G401.6 (cell line): ENCODE measurements at regions not wholly inside any gene's neighbourhood (a gene's known extent, or its start where the extent isn't known, plus 50 kb on each side); places are given as distances from the start of the nearest gene placed in this dataset.

Source experiments
- FAIRE-seq: peaks from 2 replicates; lab custom pipeline; 2012; peaks lifted over from hg19 to GRCh38; lab: Jason Lieb, UNC

DNA sequence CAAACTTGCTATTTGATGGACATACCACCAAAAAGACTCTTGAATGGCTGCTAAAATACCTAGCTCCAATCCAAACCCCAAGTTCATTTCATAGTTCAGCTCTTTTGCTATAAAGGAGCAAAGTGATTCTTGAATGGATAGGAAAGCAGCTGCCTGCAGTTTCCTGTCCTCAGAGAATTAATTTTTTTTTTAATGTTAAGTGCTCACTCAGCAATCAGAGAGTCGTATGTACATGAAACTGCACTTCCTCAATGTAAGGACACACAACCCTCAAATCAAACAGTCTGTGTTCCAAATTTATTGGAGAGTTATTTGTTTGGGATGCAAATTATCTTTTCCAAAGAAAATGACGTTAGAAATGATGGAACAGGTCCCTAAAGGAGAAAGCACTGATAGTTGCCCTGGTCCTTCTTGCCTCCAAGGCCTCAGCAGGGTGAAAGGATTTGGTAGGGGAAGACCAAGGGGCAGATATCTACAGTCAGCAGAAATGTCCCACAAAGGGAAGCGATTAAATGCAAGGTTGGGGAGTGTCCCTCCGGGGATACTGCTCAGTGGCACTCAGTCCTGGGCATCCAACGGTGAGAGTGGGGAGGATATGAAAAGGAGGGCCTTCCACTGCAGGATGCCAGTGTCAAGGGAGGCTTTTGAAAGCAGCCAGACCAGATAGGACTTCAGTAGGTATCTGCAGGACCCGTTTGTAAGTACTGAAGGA lies 67.2 kb upstream of the RASGEF1B start:
- no peak for FAIRE-seq

DNA sequence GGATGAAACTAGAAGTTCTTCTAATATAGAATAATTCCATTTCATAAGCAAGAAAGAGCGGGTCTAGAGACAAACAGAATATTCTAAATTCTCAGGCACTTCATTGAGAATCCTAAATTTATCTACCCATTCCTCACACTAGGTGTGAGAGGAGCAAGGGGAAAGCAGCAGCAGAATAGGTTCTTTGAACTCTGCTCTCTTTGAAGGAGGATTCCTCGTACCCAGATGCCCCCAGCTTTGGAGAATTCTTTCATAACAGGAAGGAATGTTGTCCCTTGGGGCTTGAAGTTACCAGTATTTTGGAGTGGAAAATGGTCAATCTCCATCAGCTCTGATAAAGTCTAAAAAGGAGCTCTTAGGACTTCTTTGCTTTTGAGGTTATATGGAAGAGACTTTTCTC lies 59.7 kb upstream of the RASGEF1B start:
- no peak for FAIRE-seq

DNA sequence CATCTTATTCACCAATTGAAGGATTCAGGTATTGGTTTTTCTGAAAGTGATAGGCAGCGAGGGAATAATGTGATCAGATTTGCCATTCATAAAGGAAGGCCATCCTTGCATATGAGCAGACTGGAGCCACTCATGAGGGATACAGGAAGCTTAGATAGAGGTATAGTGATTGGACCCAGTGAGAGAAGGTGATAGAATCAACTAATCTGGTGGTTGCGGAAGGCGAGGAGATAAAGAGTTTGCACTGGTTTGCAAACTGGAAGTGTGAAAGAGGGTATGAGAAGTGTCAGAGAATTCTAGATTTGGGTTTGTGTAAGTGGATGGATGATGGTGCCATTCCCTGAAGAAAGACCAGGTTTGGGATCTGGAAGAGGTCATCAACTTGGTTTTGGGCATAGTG lies 57.3 kb upstream of the RASGEF1B start:
- no peak for FAIRE-seq

DNA sequence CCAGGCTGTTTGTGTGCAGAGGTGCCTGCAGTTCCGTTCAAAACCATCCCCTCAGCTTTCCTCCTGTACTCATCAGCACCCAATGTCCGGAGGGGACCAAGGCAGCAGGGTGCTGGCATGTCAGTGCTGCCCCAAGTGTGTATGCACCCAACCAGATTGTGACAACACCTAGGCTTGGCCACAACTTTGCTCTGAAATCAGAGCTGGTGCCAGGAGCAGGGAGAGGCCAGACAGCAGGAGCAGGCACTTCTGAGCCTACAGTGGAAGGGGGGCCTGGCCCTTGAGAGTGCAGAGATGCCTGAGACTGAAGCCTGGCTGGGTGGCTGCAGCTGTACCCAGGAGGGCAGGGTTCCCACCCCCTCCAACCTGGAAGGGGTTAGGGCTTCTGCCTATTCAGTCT lies 56.5 kb upstream of the RASGEF1B start:
- FAIRE-seq, result no peak

DNA sequence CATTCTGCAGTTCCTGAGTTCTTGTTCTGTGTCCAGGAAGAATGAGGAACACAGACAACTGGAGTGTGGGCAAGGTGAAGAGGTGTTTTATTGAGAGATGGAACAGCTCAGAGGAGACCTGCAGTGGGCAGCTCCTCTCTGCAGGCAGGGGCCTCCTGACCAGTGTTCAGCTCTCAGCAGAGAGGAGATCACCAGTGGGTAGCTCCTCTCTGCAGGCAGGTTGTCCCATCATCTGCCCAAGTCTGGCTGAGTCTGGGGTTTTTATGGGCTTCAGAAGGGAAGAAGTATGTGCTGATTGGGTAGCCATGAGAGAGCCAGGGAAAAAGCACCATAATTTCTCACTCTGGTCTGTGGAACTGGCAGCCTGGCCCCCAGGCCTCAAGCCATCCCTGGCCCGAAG lies 56.0 kb upstream of the RASGEF1B start:
- no peak for FAIRE-seq

DNA sequence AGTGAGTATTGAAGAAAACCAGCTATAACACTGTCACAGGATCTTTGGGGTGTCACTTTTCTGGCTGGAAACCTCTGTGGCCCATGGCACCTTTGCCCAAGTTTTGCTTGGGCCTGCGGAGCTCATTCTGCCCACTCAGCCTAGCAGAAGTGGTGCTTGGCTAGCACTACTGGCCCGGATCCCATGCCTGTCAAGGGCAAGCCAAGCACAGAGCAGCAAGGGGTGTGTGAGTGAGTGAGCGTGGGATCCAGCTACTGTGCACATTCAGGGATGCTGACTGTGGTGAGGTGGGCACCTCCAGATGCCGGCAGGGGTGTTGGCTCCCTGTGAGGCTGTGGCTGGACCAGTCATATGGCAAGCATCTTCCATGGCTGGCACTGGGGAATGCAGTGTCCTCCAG lies 55.4 kb upstream of the RASGEF1B start:
- FAIRE-seq, result no peak

DNA sequence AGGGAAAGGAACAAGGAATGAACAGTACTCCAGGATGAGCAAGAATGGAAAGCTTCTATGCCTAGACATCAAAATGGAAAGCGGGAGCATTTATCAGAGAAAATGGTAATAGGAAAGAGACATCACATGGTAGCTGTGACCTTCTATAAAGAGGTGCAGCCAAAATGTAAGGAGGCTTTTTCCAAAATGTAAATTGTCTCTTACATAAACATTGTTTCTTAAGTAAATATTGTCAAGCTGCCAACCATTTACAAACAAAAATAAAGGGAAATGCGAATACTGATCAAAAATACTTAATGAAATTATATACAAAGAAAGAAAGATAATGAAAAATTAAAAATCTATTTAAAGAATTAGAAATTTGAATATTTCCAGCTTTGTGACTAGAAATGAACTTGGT lies 55.0 kb upstream of the RASGEF1B start:
- no peak for FAIRE-seq

DNA sequence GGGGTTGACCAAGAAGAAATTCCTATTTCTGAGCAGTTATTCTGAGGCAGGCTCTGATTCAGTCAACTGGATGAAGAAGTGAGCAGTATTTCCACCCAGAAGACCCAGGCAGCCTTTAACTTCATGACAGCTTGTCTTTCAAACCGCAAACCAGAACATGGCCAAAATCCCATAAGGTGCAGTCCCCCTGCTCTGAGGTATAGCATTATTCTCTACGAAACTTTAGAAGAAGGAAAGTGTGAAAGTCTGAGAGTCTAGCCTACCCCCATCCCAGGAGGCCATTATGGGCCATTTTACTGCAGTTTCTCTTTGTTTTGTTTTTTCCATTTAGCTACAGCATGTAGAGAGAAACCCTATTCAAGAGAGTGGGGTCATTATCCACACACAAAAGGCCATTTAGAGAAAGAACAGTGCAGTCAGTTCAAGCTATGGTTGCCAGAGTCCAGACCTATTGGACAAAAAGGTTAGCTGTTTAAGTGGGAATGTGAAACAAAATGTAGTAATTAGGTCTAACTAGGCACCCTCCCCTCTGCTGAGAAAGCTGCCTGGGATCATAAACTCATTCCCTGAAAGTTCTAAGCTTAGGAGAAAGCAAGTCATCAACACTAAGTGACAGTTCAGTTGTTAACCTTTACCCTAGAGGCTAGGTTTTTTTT lies 52.1 kb upstream of the RASGEF1B start:
- no peak for FAIRE-seq

DNA sequence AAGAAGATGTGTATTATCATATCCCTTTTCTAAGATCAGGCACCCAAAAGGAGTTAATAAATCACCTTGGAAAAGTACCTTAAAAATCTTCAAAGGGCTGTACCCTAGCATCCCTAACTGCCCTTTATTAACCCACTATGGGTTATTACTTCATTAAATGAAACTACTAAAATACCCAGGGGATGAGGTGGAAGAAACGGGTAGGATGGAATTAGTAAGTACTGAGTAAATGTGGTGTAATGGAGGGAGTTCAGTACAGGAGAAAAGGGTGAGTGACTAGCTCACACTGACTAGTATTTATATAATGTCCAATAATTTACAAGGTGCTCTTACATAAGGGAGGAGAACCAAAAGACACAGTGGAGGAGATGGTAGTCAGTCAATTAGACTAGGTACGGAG lies 51.0 kb upstream of the RASGEF1B start:
- FAIRE-seq, result no peak

DNA sequence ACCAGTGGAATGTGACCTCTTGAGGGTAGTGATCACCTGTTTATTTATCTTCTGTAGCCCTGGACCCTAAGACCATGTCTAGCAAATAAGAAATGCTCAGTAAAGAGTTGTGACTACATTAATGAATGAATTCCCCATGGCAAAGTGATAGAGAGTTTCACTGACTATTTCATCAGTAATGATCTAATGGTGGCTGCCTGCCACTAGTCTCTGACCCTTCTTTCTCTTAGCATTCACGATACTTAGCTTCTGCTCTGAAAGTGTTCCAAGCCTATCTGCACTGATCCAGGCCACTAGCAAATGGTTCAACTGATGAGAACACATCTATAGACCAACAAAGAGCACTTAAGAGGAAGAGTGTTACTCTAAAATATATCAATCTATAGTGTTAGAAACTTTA lies 50.0 kb upstream of the RASGEF1B start:
- FAIRE-seq, result no peak
